Spleen (tissue), 11 donors: ENCODE measurements at regions not wholly inside any gene's neighbourhood (a gene's known extent, or its start where the extent isn't known, plus 50 kb on each side); places are given as distances from the start of the nearest gene placed in this dataset.

ENCODE experiments used
- DNase-seq: peaks from one replicate; pipeline ENCODE4 v3.0.0-alpha.2; 2020
- H3K27ac ChIP-seq, 8 donors: fragments of 200-600 bp; sonication (generic) in 7 of 8; 1 replicate in 4 of 8; 2 replicates in 4 of 8; pipeline versions ENCODE4 v1.5.0 to v1.8.0; 2016 to 2021; ENCODE audit warnings: inconsistent platforms in 4 of 8, mild to moderate bottlenecking in 4 of 8, moderate library complexity in 1 of 8
- H3K27me3 ChIP-seq, 7 donors: fragments of 200-600 bp; sonication (generic) in 6 of 7; replicated peaks in 1 of 7; 1 replicate in 4 of 7; 2 replicates in 3 of 7; pipeline versions ENCODE4 v1.5.0 to v1.8.0; 2016 to 2021; ENCODE audit warnings: inconsistent platforms in 3 of 7, mild to moderate bottlenecking in 1 of 7
- H3K36me3 ChIP-seq, 6 donors: fragments of 200-600 bp; sonication (generic) in 5 of 6; 1 replicate in 4 of 6; 2 replicates in 2 of 6; pipeline versions ENCODE4 v1.5.0 to v1.8.0; 2016 to 2021; ENCODE audit warnings: inconsistent platforms in 2 of 6
- H3K4me1 ChIP-seq, 6 donors: fragments of 200-600 bp; sonication (generic) in 5 of 6; 1 replicate in 3 of 6; 2 replicates in 3 of 6; pipeline versions ENCODE4 v1.5.0 to v1.8.0; 2016 to 2021; ENCODE audit warnings: inconsistent platforms in 3 of 6
- H3K4me3 ChIP-seq, 8 donors: fragments of 200-600 bp; sonication (generic) in 7 of 8; 1 replicate in 4 of 8; 2 replicates in 4 of 8; pipeline versions ENCODE4 v1.5.0 to v1.8.0; 2016 to 2021; ENCODE audit warnings: inconsistent platforms in 4 of 8, mild to moderate bottlenecking in 4 of 8, moderate library complexity in 2 of 8
- H3K9me3 ChIP-seq, 8 donors: fragments of 200-600 bp; sonication (generic) in 7 of 8; 1 replicate in 4 of 8; 2 replicates in 4 of 8; pipeline versions ENCODE4 v1.5.0 to v1.8.0; 2016 to 2021; ENCODE audit warnings: inconsistent platforms in 4 of 8
- CTCF ChIP-seq, 11 experiments: fragments of 200-600 bp in 7 of 11; fragments of 450-650 bp in 4 of 11; sonication (generic) in 4 of 11; IDR thresholded peaks in 8 of 11; conservative IDR thresholded peaks in 3 of 11; 1 replicate in 7 of 11; 2 replicates in 4 of 11; pipeline versions ENCODE4 v1.4.0 to v1.8.0; 2016 to 2021; ENCODE audit warnings: antibody characterized with exemption in 11 of 11, inconsistent platforms in 4 of 11, mild to moderate bottlenecking in 1 of 11
- POLR2A ChIP-seq, 3 donors: fragments of 450-650 bp; IDR thresholded peaks; one replicate each; pipeline ENCODE4 v1.5.1; 2017; ENCODE audit warnings: antibody characterized with exemption in 3 of 3, mild to moderate bottlenecking in 1 of 3
- POLR2AphosphoS5 ChIP-seq, 3 donors: sonication (generic); formaldehyde crosslinking; IDR thresholded peaks; one replicate each; pipeline ENCODE4 v1.5.1; 2017; ENCODE audit warnings: antibody characterized with exemption in 3 of 3
- WGBS, 5 donors: extraction: QIAGEN DNeasy Blood & Tissue Kit in 3 of 5; methylation state at CpG; one replicate each; pipeline versions ENCODE4 v1.1.5 to v1.1.7; 2013 to 2018; 5-methylcytosine and 5-hydroxymethylcytosine counted together
- intact Hi-C: fragments of 100-400 bp; cut with DNase I; formaldehyde crosslinking; loops from one replicate; pipeline ENCODE4 v1.15.0; 2023; ENCODE audit warnings: low total_unique reads
- donor health status: healthy with polysubstance abuse.
- donor health status: DM: no; HTN: no; CAD: no; lungs with moderate emphysema.
- donor health status: DM: no; HTN: no; CAD: no.
- donor health status: Bipolar disorder and iron deficiency.
- donor health status: healthy.
- donor health status: DM: no; HTN: no; CAD: no.
- donor health status: DM: yes; HTN: yes; CAD: no.

GRCh38 chr10:8246548-8246947 is 192.1 kb downstream of the GATA3 start:
- 87 to 96% (median 91%) methylated on average over 2 of the region's 2 CpGs for WGBS, 5 donors
- TF ChIP-seq POLR2AphosphoS5 (IDR thresholded peaks at IDR 0.05) (no peak), CTCF (IDR thresholded peaks at IDR 0.05 in 8 of 11, conservative IDR thresholded peaks at IDR 0.05 in 3 of 11) (no peak), POLR2A (IDR thresholded peaks at IDR 0.05) (no peak)
- Histone ChIP-seq H3K36me3 (no peaks in the 10 kb centered on the region), H3K4me1 (peaks cover 0 to 22% (median 13%) of the 10 kb centered on the region in 6 donors), H3K9me3 (peaks cover 0 to 24% (median 15%) of the 10 kb centered on the region in 8 donors), H3K4me3 (no peak overlapping the region), H3K27ac (no peak overlapping the region), H3K27me3 (no peaks in the 10 kb centered on the region)
- intact Hi-C loops = no loop called here
- DNase-seq = no peak

GRCh38 chr10:8247191-8247590 is 192.7 kb downstream of the GATA3 start:
- peaks cover 0 to 22% (median 13%) of the 10 kb centered on the region in 6 donors for H3K4me1 ChIP-seq
- DNase-seq = no peak
- no peaks in the 10 kb centered on the region for H3K27me3 ChIP-seq
- no peak overlapping the region for H3K4me3 ChIP-seq
- H3K9me3 ChIP-seq = peaks cover 0 to 24% (median 15%) of the 10 kb centered on the region in 8 donors
- no peak overlapping the region for H3K27ac ChIP-seq
- intact Hi-C loops = no loop called here
- H3K36me3 ChIP-seq = no peaks in the 10 kb centered on the region
- WGBS, 5 donors = 87 to 96% (median 95%) methylated on average over 2 of the region's 2 CpGs
- TF ChIP-seq POLR2A (IDR thresholded peaks at IDR 0.05) = no peak
- no peak for TF ChIP-seq POLR2AphosphoS5 (IDR thresholded peaks at IDR 0.05)
- TF ChIP-seq CTCF (IDR thresholded peaks at IDR 0.05 in 8 of 11, conservative IDR thresholded peaks at IDR 0.05 in 3 of 11) = no peak

GRCh38 chr10:8248868-8249267 is 194.4 kb downstream of the GATA3 start:
- 72 to 90% (median 80%) methylated on average over 2 of the region's 2 CpGs for WGBS, 5 donors
- H3K4me1 ChIP-seq = peaks cover 0 to 22% (median 13%) of the 10 kb centered on the region in 6 donors
- H3K27ac ChIP-seq = no peak overlapping the region
- intact Hi-C loops = no loop called here
- no peaks in the 10 kb centered on the region for H3K27me3 ChIP-seq
- no peak for DNase-seq
- TF ChIP-seq POLR2A (IDR thresholded peaks at IDR 0.05) (no peak), POLR2AphosphoS5 (IDR thresholded peaks at IDR 0.05) (no peak), CTCF (IDR thresholded peaks at IDR 0.05 in 8 of 11, conservative IDR thresholded peaks at IDR 0.05 in 3 of 11) (no peak)
- H3K9me3 ChIP-seq = peaks cover 0 to 24% (median 15%) of the 10 kb centered on the region in 8 donors
- no peaks in the 10 kb centered on the region for H3K36me3 ChIP-seq
- no peak overlapping the region for H3K4me3 ChIP-seq

- Histone ChIP-seq H3K36me3 (no peaks in the 10 kb centered on the region), H3K4me3 (no peak overlapping the region), H3K27me3 (no peaks in the 10 kb centered on the region), H3K9me3 (peaks cover 0 to 11% (median under 1%) of the 10 kb centered on the region in 8 donors), H3K4me1 (no peaks in the 10 kb centered on the region), H3K27ac (no peak overlapping the region)
- intact Hi-C loops = no loop called here
- TF ChIP-seq POLR2A (IDR thresholded peaks at IDR 0.05) (no peak), CTCF (IDR thresholded peaks at IDR 0.05 in 8 of 11, conservative IDR thresholded peaks at IDR 0.05 in 3 of 11) (no peak), POLR2AphosphoS5 (IDR thresholded peaks at IDR 0.05) (no peak)
- no peak for DNase-seq
- 39 to 70% (median 48%) methylated on average over 1 of the region's 1 CpG for WGBS, 5 donors
Measured at GRCh38 chr10:8254350-8254749, 199.9 kb downstream of the GATA3 start.
